Mesendoderm (in vitro differentiated cells): ENCODE measurements at regions not wholly inside any gene's neighbourhood (a gene's known extent, or its start where the extent isn't known, plus 50 kb on each side); places are given as distances from the start of the nearest gene placed in this dataset.

ENCODE experiments used
- DNase-seq: peaks from one replicate; pipeline ENCODE4 v3.0.0; 2013
- H2AK5ac ChIP-seq: 2 replicates; pipeline ENCODE4 v1.6.1; 2013; ENCODE audit warnings: low read length, inconsistent platforms
- H2BK120ac ChIP-seq: 2 replicates; pipeline ENCODE4 v1.6.1; 2013; ENCODE audit warnings: low read depth, mild to moderate bottlenecking, low read length, moderate library complexity, mixed read lengths
- H2BK15ac ChIP-seq: replicated peaks from 2 replicates; pipeline ENCODE4 v1.6.1; 2013; ENCODE audit warnings: low read depth, mild to moderate bottlenecking, moderate library complexity
- H2BK5ac ChIP-seq: 2 replicates; pipeline ENCODE4 v1.6.1; 2013; ENCODE audit warnings: low read length, inconsistent platforms
- H3K18ac ChIP-seq: 2 replicates; pipeline ENCODE4 v1.6.1; 2013; ENCODE audit warnings: mild to moderate bottlenecking, low read length, mixed read lengths
- H3K23ac ChIP-seq: one replicate; pipeline ENCODE4 v1.6.1; 2013; ENCODE audit warnings: low read length
- H3K27ac ChIP-seq: 2 replicates; pipeline ENCODE4 v1.5.1; 2013; ENCODE audit warnings: low read depth, mild to moderate bottlenecking, inconsistent platforms, low read length, moderate library complexity
- H3K27me3 ChIP-seq: 2 replicates; pipeline ENCODE4 v1.6.1; 2013; ENCODE audit warnings: low read length, control low read depth, mild to moderate bottlenecking, inconsistent platforms; ENCODE audit not compliant: insufficient read depth, poor library complexity
- H3K36me3 ChIP-seq: 2 replicates; pipeline ENCODE4 v1.6.1; 2013; ENCODE audit warnings: low read length, inconsistent platforms; ENCODE audit not compliant: control insufficient read depth, insufficient read depth
- H3K4ac ChIP-seq: one replicate; pipeline ENCODE4 v1.6.1; 2013; ENCODE audit warnings: low read depth, mild to moderate bottlenecking, low read length, moderate library complexity
- H3K4me1 ChIP-seq: 2 replicates; pipeline ENCODE4 v1.6.1; 2013; ENCODE audit warnings: low read depth, low read length, inconsistent platforms; ENCODE audit not compliant: control insufficient read depth
- H3K4me2 ChIP-seq: 2 replicates; pipeline ENCODE4 v1.6.1; 2013; ENCODE audit warnings: low read length
- H3K4me3 ChIP-seq: 2 replicates; pipeline ENCODE4 v1.5.1; 2013; ENCODE audit warnings: mild to moderate bottlenecking, low read length
- H3K56ac ChIP-seq: one replicate; pipeline ENCODE4 v1.6.1; 2013; ENCODE audit warnings: low read length
- H3K79me1 ChIP-seq: 2 replicates; pipeline ENCODE4 v1.6.1; 2013; ENCODE audit warnings: low read length, inconsistent platforms
- H3K79me2 ChIP-seq: 2 replicates; pipeline ENCODE4 v1.6.1; 2013; ENCODE audit warnings: mild to moderate bottlenecking, low read length; ENCODE audit not compliant: control insufficient read depth, insufficient read depth
- H3K9ac ChIP-seq: 2 replicates; pipeline ENCODE4 v1.6.1; 2013; ENCODE audit warnings: low read length, inconsistent platforms
- H4K5ac ChIP-seq: one replicate; pipeline ENCODE4 v1.6.1; 2013; ENCODE audit warnings: low read length
- H4K8ac ChIP-seq: one replicate; pipeline ENCODE4 v1.6.1; 2013; ENCODE audit warnings: low read depth, mild to moderate bottlenecking, control low read depth, low read length, moderate library complexity
- WGBS: extraction: QIAGEN DNeasy Blood & Tissue Kit; methylation state at CpG from one replicate; pipeline ENCODE4 v1.1.7; 2013; ENCODE audit warnings: low lambda C conversion rate, missing lambda C conversion rate; ENCODE audit not compliant: insufficient coverage; ENCODE audit errors: extremely low coverage; 5-methylcytosine and 5-hydroxymethylcytosine counted together

- no peaks in the 10 kb centered on the region for H3K27me3 ChIP-seq
- no peak overlapping the region for H3K4ac ChIP-seq
- H2BK5ac ChIP-seq: no peak overlapping the region
- H3K4me1 ChIP-seq: no peaks in the 10 kb centered on the region
- no peak overlapping the region for H3K4me3 ChIP-seq
- no peak overlapping the region for H2BK15ac ChIP-seq
- H2BK120ac ChIP-seq: no peak overlapping the region
- no peaks in the 10 kb centered on the region for H3K79me2 ChIP-seq
- WGBS: no CpG with 5 or more reads among the region's 21 CpGs
- no peak overlapping the region for H2AK5ac ChIP-seq
- H3K27ac ChIP-seq: no peak overlapping the region
- no peak overlapping the region for H3K56ac ChIP-seq
- H3K79me1 ChIP-seq: no peaks in the 10 kb centered on the region
- no peak overlapping the region for H3K18ac ChIP-seq
- no peak overlapping the region for H3K9ac ChIP-seq
- H4K8ac ChIP-seq: no peak overlapping the region
- no peaks in the 10 kb centered on the region for H3K36me3 ChIP-seq
- no peak for DNase-seq
- H3K4me2 ChIP-seq: no peak overlapping the region
- H4K5ac ChIP-seq: no peak overlapping the region
- H3K23ac ChIP-seq: no peak overlapping the region
Observed at GRCh38 chr18:75339936-75340605, 87.4 kb downstream of the SMIM21 start.
